Stomach (tissue), 8 donors: ENCODE measurements at regions not wholly inside any gene's neighbourhood (a gene's known extent, or its start where the extent isn't known, plus 50 kb on each side); places are given as distances from the start of the nearest gene placed in this dataset.

Source experiments
- DNase-seq, 2 donors: peaks; one replicate each; pipeline versions ENCODE4 v3.0.0 to v3.0.0-alpha.2; 2013 to 2019
- H3K27ac ChIP-seq, 5 donors: fragments of 200-600 bp in 4 of 5; sonication (generic) in 4 of 5; one replicate each; pipeline ENCODE4 v1.5.1; 2013 to 2019; ENCODE audit warnings: mild to moderate bottlenecking in 1 of 5, moderate library complexity in 1 of 5
- H3K27me3 ChIP-seq, 3 donors: fragments of 200-600 bp; sonication (generic); one replicate each; pipeline ENCODE4 v1.5.1; 2017 to 2019; ENCODE audit warnings: mixed run types in 1 of 3
- H3K36me3 ChIP-seq, 4 donors: fragments of 200-600 bp; sonication (generic); 1 replicate in 3 of 4; 2 replicates in 1 of 4; pipeline ENCODE4 v1.5.1; 2016 to 2019
- H3K4me1 ChIP-seq, 4 donors: fragments of 200-600 bp; sonication (generic); one replicate each; pipeline ENCODE4 v1.5.1; 2016 to 2019
- H3K4me3 ChIP-seq, 4 donors: fragments of 200-600 bp; sonication (generic) in 3 of 4; one replicate each; pipeline ENCODE4 v1.5.1; 2016 to 2019; ENCODE audit warnings: mild to moderate bottlenecking in 1 of 4
- H3K9me3 ChIP-seq, 4 donors: fragments of 200-600 bp; sonication (generic); one replicate each; pipeline ENCODE4 v1.5.1; 2016 to 2019
- CTCF ChIP-seq, 7 experiments: fragments of 450-650 bp in 4 of 7; fragments of 200-600 bp in 3 of 7; sonication (generic) in 3 of 7; IDR thresholded peaks; one replicate each; pipeline ENCODE4 v1.5.1; 2016 to 2019; ENCODE audit warnings: antibody characterized with exemption in 7 of 7, control low read depth in 2 of 7, mild to moderate bottlenecking in 1 of 7
- EP300 ChIP-seq: sonication (generic); formaldehyde crosslinking; IDR thresholded peaks from one replicate; pipeline ENCODE4 v1.6.1; 2017; ENCODE audit warnings: antibody characterized with exemption
- POLR2A ChIP-seq, 4 donors: fragments of 450-650 bp; IDR thresholded peaks; one replicate each; pipeline ENCODE4 v1.6.1; 2016; ENCODE audit warnings: antibody characterized with exemption in 4 of 4, control low read depth in 2 of 4, mild to moderate bottlenecking in 1 of 4, moderate library complexity in 1 of 4
- POLR2AphosphoS5 ChIP-seq, 3 donors: sonication (generic); formaldehyde crosslinking; IDR thresholded peaks; one replicate each; pipeline ENCODE4 v1.6.1; 2016; ENCODE audit warnings: antibody characterized with exemption in 3 of 3
- WGBS, 5 donors: extraction: QIAGEN DNeasy Blood & Tissue Kit in 3 of 5; methylation state at CpG; one replicate each; pipeline versions ENCODE4 v1.1.5 to v1.1.7; 2013 to 2018; 5-methylcytosine and 5-hydroxymethylcytosine counted together
- intact Hi-C: fragments of 100-400 bp; cut with DNase I; formaldehyde crosslinking; loops from one replicate; pipeline ENCODE4 v1.15.1; 2023; ENCODE audit warnings: low total_unique reads
- donor health status: healthy with polysubstance abuse.
- donor health status: Bipolar disorder and iron deficiency.
- donor health status: healthy.

- Histone ChIP-seq H3K4me3 (no peak overlapping the region), H3K36me3 (no peaks in the 10 kb centered on the region), H3K27me3 (no peaks in the 10 kb centered on the region), H3K4me1 (peaks cover 0 to 13% (median 6%) of the 10 kb centered on the region in 4 donors), H3K27ac (no peak overlapping the region), H3K9me3 (peaks cover 0 to 10% (median 2%) of the 10 kb centered on the region in 4 donors)
- WGBS, 5 donors, result 63 to 82% (median 68%) methylated on average over 1 of the region's 1 CpG
- TF ChIP-seq CTCF (IDR thresholded peaks at IDR 0.05), result no peak
- TF ChIP-seq EP300, result no peak
- no peak for TF ChIP-seq POLR2A (IDR thresholded peaks at IDR 0.05)
- TF ChIP-seq POLR2AphosphoS5 (IDR thresholded peaks at IDR 0.05), result no peak
- DNase-seq, result no peak
- intact Hi-C loops, result no loop called here
These were observed 373.9 kb downstream of the ETS1 start for GRCh38 chr11:128213461-128213860.

GRCh38 chr11:128212324-128212723 lies 375.0 kb downstream of the ETS1 start:
- no peak for TF ChIP-seq EP300
- no peak for TF ChIP-seq POLR2AphosphoS5 (IDR thresholded peaks at IDR 0.05)
- no peak for TF ChIP-seq CTCF (IDR thresholded peaks at IDR 0.05)
- TF ChIP-seq POLR2A (IDR thresholded peaks at IDR 0.05), result no peak
- peaks cover 0 to 19% (median 7%) of the 10 kb centered on the region in 4 donors for H3K4me1 ChIP-seq
- H3K36me3 ChIP-seq, result no peaks in the 10 kb centered on the region
- H3K4me3 ChIP-seq, result no peak overlapping the region
- WGBS, 5 donors, result 69 to 85% (median 79%) methylated on average over 2 of the region's 2 CpGs
- no peaks in the 10 kb centered on the region for H3K27me3 ChIP-seq
- no peak for DNase-seq
- peaks cover 0 to 10% (median 2%) of the 10 kb centered on the region in 4 donors for H3K9me3 ChIP-seq
- intact Hi-C loops, result no loop called here
- no peak overlapping the region for H3K27ac ChIP-seq

- Histone ChIP-seq H3K4me1 (peaks cover 0 to 19% (median 7%) of the 10 kb centered on the region in 4 donors), H3K36me3 (no peaks in the 10 kb centered on the region), H3K9me3 (peaks cover 0 to 7% (median under 1%) of the 10 kb centered on the region in 4 donors), H3K27me3 (no peaks in the 10 kb centered on the region), H3K27ac (peak overlapping the region in 1 of 5 donors; percentile 28), H3K4me3 (no peak overlapping the region)
- 35 to 53% (median 41%) methylated on average over 3 of the region's 3 CpGs for WGBS, 5 donors
- TF ChIP-seq POLR2AphosphoS5 (IDR thresholded peaks at IDR 0.05) (no peak), POLR2A (IDR thresholded peaks at IDR 0.05) (no peak), EP300 (no peak), CTCF (IDR thresholded peaks at IDR 0.05) (no peak)
- intact Hi-C loops, result no loop called here
- peak in 1 of 2 donors; percentile 49 for DNase-seq
These were observed 377.0 kb downstream of the ETS1 start for GRCh38 chr11:128210148-128210940.

GRCh38 chr11:128209138-128209435 lies 378.3 kb downstream of the ETS1 start:
- Histone ChIP-seq H3K4me1 (peaks cover 0 to 19% (median 7%) of the 10 kb centered on the region in 4 donors), H3K9me3 (no peaks in the 10 kb centered on the region), H3K4me3 (no peak overlapping the region), H3K36me3 (no peaks in the 10 kb centered on the region), H3K27ac (peak overlapping the region in 1 of 5 donors; percentile 59), H3K27me3 (no peaks in the 10 kb centered on the region)
- intact Hi-C loops, result no loop called here
- TF ChIP-seq POLR2AphosphoS5 (IDR thresholded peaks at IDR 0.05) (no peak), EP300 (no peak), POLR2A (IDR thresholded peaks at IDR 0.05) (no peak), CTCF (IDR thresholded peaks at IDR 0.05) (no peak)
- DNase-seq, result no peak
